ENCODE measurements at regions not wholly inside any gene's neighbourhood (a gene's known extent, or its start where the extent isn't known, plus 50 kb on each side); places are given as distances from the start of the nearest gene placed in this dataset.

- ChIA-PET CTCF (no interaction called here), POLR2A (no interaction called here)
- TF ChIP-seq, protein P1, sequence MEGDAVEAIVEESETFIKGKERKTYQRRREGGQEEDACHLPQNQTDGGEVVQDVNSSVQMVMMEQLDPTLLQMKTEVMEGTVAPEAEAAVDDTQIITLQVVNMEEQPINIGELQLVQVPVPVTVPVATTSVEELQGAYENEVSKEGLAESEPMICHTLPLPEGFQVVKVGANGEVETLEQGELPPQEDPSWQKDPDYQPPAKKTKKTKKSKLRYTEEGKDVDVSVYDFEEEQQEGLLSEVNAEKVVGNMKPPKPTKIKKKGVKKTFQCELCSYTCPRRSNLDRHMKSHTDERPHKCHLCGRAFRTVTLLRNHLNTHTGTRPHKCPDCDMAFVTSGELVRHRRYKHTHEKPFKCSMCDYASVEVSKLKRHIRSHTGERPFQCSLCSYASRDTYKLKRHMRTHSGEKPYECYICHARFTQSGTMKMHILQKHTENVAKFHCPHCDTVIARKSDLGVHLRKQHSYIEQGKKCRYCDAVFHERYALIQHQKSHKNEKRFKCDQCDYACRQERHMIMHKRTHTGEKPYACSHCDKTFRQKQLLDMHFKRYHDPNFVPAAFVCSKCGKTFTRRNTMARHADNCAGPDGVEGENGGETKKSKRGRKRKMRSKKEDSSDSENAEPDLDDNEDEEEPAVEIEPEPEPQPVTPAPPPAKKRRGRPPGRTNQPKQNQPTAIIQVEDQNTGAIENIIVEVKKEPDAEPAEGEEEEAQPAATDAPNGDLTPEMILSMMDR (IDR thresholded peaks at IDR 0.05; ENCODE audit: low read depth, low read length) = no peak
- Histone ChIP-seq H3K27ac (ENCODE audit: low read depth, low read length) (no peak overlapping the region), H3K4me3 (ENCODE audit: low read depth, low read length) (no peak overlapping the region), H3K27me3 (ENCODE audit: control insufficient read depth, insufficient read depth, low read length) (no peaks in the 10 kb centered on the region), H3K9me3 (ENCODE audit: control insufficient read depth, insufficient read depth, low read length) (peaks cover 7% of the 10 kb centered on the region; the same call in 1 of the 2 replicates)
- DNase-seq (ENCODE audit: low read depth, low spot score) = no peak
Observed at GRCh38 chr14:49189375-49189774, 396.8 kb downstream of the RPS29 start.

DNA sequence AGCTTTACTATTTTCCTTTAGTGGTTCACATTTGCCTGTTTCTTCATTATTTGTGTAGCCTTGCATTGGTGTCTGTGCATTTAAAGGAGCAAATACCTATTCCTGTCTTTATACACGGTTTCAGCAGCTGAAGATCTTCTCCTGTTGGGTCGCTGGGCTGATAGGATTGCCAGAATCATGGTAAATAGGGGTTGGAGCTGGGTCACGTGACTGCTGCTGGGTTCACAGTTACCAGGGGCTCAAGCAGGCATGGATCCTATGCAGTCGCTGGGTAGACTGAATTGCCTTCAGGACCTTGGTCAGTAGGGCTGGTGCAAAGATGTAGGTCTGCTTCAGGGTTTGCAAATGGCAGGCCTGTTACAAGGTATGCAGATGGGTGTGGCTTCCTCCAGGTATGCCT lies 398.4 kb downstream of the RPS29 start:
- ChIA-PET CTCF (no interaction called here), POLR2A (no interaction called here)
- H3K27me3 ChIP-seq (ENCODE audit: control insufficient read depth, insufficient read depth, low read length) = no peaks in the 10 kb centered on the region
- H3K4me3 ChIP-seq (ENCODE audit: low read depth, low read length) = no peak overlapping the region
- TF ChIP-seq, protein P1 (IDR thresholded peaks at IDR 0.05; ENCODE audit: low read depth, low read length) = no peak
- no peak for DNase-seq (ENCODE audit: low read depth, low spot score)
- peaks cover 7% of the 10 kb centered on the region; the same call in 1 of the 2 replicates for H3K9me3 ChIP-seq (ENCODE audit: control insufficient read depth, insufficient read depth, low read length)
- no peak overlapping the region for H3K27ac ChIP-seq (ENCODE audit: low read depth, low read length)

DNA sequence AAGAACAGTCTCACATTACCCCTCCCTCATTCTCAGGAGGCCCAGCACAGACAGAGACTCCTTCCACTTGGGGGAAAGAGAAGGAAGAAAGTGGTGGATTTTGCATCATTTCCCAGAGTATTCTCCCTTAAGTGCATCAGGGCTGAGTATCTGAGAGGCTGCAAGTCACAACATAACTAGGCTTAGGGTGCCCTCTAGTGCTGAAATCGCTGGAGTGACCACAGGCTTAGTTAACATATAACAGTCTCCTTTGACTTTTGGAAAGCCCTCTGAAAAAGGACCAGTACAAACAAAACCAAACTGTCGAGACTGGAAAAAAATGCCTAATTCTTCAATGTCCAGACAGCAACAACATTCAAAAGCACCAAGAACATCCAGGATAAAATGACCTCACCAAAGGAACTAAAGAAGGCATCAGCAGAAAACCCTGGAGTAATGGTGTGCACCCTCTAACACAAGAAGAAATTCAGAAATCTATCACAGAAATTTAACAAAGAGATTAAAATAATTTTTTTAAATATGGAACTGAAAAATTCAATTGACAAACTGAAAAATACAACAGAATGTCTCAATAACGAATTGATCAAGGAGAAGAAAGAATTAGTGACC lies 412.3 kb downstream of the RPS29 start:
- Histone ChIP-seq H3K4me3 (ENCODE audit: low read depth, low read length) (no peak overlapping the region), H3K27ac (ENCODE audit: low read depth, low read length) (no peak overlapping the region), H3K9me3 (ENCODE audit: control insufficient read depth, insufficient read depth, low read length) (peaks cover 7% of the 10 kb centered on the region), H3K27me3 (ENCODE audit: control insufficient read depth, insufficient read depth, low read length) (no peaks in the 10 kb centered on the region)
- DNase-seq (ENCODE audit: low read depth, low spot score) = peak; percentile 16
- TF ChIP-seq, protein P1 (IDR thresholded peaks at IDR 0.05; ENCODE audit: low read depth, low read length) = peak; percentile 59
- ChIA-PET CTCF (interaction anchor here (0.6 to 0.7 kb wide), 6 partner anchors 130 to 1473 kb away, joined by 3 to 7 read pairs (median 4); no protein-coding TSS in a partner anchor), POLR2A (no interaction called here)

- Histone ChIP-seq H3K4me3 (ENCODE audit: low read depth, low read length) (no peak overlapping the region), H3K27ac (ENCODE audit: low read depth, low read length) (no peak overlapping the region), H3K9me3 (ENCODE audit: control insufficient read depth, insufficient read depth, low read length) (peaks cover 6% of the 10 kb centered on the region), H3K27me3 (ENCODE audit: control insufficient read depth, insufficient read depth, low read length) (no peaks in the 10 kb centered on the region)
- POLR2A ChIA-PET = no interaction called here
- CTCF ChIA-PET = no interaction called here
- TF ChIP-seq, protein P1 (IDR thresholded peaks at IDR 0.05; ENCODE audit: low read depth, low read length) = no peak
- DNase-seq (ENCODE audit: low read depth, low spot score) = no peak
Observed at GRCh38 chr14:49164074-49164473, 422.1 kb downstream of the RPS29 start.

DNA sequence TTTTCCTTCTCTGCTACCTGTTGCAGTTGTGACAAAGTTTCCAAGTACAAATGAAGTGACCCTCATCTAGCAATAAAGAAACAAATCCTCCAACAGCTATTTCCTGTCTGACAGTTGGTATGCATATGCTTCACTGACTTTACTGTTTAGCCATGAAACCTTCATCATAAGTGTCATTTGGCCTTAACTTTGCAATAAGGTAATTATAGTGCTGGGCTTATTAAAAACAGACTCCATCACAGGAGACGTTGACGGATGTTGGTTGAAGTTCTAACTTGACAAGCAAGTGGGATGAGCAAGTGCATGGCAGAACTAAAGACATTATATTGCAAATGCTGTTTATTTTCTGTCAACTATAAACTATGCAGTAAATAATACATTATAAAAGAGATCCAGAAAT lies 425.2 kb downstream of the RPS29 start:
- H3K4me3 ChIP-seq (ENCODE audit: low read depth, low read length) = no peak overlapping the region
- POLR2A ChIA-PET = no interaction called here
- no peak overlapping the region for H3K27ac ChIP-seq (ENCODE audit: low read depth, low read length)
- no peaks in the 10 kb centered on the region; the same call in none of the 2 replicates for H3K9me3 ChIP-seq (ENCODE audit: control insufficient read depth, insufficient read depth, low read length)
- H3K27me3 ChIP-seq (ENCODE audit: control insufficient read depth, insufficient read depth, low read length) = no peaks in the 10 kb centered on the region
- no peak for DNase-seq (ENCODE audit: low read depth, low spot score)
- CTCF ChIA-PET = no interaction called here
- TF ChIP-seq, protein P1 (IDR thresholded peaks at IDR 0.05; ENCODE audit: low read depth, low read length) = no peak

Measured in AG04450 (cell line).